HG03280 (cell line): ENCODE measurements at regions not wholly inside any gene's neighbourhood (a gene's known extent, or its start where the extent isn't known, plus 50 kb on each side); places are given as distances from the start of the nearest gene placed in this dataset.

ENCODE experiments used
- ATAC-seq: cut with Tn5 transposase; IDR thresholded peaks from one replicate; pipeline ENCODE4 v1.9.1; 2021; ENCODE audit warnings: mild to moderate bottlenecking, moderate library complexity; ENCODE audit not compliant: unreplicated experiment

GRCh38 chr6:28695715-28696114 is 170.0 kb downstream of the GPX5 start:
- no peak for ATAC-seq

- no peak for ATAC-seq
Measured at GRCh38 chr6:28696167-28696566, 170.5 kb downstream of the GPX5 start.

- no peak for ATAC-seq
Measured at GRCh38 chr6:28696682-28697081, 171.0 kb downstream of the GPX5 start.

- no peak for ATAC-seq
Measured at GRCh38 chr6:28707387-28708282, 182.0 kb downstream of the GPX5 start.

- ATAC-seq = no peak
Measured at GRCh38 chr6:28709478-28710349, 184.0 kb downstream of the GPX5 start.

- no peak for ATAC-seq
Measured at GRCh38 chr6:28710466-28711191, 184.9 kb downstream of the GPX5 start.

- ATAC-seq = no peak
Measured at GRCh38 chr6:28711325-28711724, 185.6 kb downstream of the GPX5 start.

GRCh38 chr6:28711788-28712341 is 186.2 kb downstream of the GPX5 start:
- no peak for ATAC-seq

- no peak for ATAC-seq
Measured at GRCh38 chr6:28712982-28713381, 187.3 kb downstream of the GPX5 start.

- ATAC-seq = no peak
Measured at GRCh38 chr6:28719275-28719940, 193.7 kb downstream of the GPX5 start.

GRCh38 chr6:28720357-28721231 is 194.9 kb downstream of the GPX5 start:
- ATAC-seq = no peak

- ATAC-seq = no peak
Measured at GRCh38 chr6:28721372-28721771, 195.7 kb downstream of the GPX5 start.

GRCh38 chr6:28724395-28724794 is 198.7 kb downstream of the GPX5 start:
- no peak for ATAC-seq

- no peak for ATAC-seq
Measured at GRCh38 chr6:28725274-28725809, 198.4 kb downstream of the TRIM27 start.

GRCh38 chr6:28725890-28726348 is 197.9 kb downstream of the TRIM27 start:
- no peak for ATAC-seq

- ATAC-seq = no peak
Measured at GRCh38 chr6:28726569-28727309, 197.0 kb downstream of the TRIM27 start.

GRCh38 chr6:28727559-28728211 is 196.1 kb downstream of the TRIM27 start:
- no peak for ATAC-seq
